Nephron progenitor cell (in vitro differentiated cells): ENCODE measurements at regions not wholly inside any gene's neighbourhood (a gene's known extent, or its start where the extent isn't known, plus 50 kb on each side); places are given as distances from the start of the nearest gene placed in this dataset.

Experiments used
- DNase-seq: peaks from one replicate; pipeline ENCODE4 v3.0.0; 2021
- H3K27ac Mint-ChIP-seq: 2 replicates; pipeline ENCODE4 v1.8.0; 2021; ENCODE audit warnings: mild to moderate bottlenecking, moderate library complexity, mixed read lengths
- H3K27me3 Mint-ChIP-seq: 2 replicates; pipeline ENCODE4 v1.8.0; 2021; ENCODE audit warnings: mild to moderate bottlenecking, low read depth, mixed read lengths; ENCODE audit not compliant: poor library complexity
- H3K36me3 Mint-ChIP-seq: 2 replicates; pipeline ENCODE4 v1.8.0; 2021; ENCODE audit warnings: low read depth, mixed read lengths
- H3K4me1 Mint-ChIP-seq: 2 replicates; pipeline ENCODE4 v1.8.0; 2021; ENCODE audit warnings: mixed read lengths
- H3K4me3 Mint-ChIP-seq: 2 replicates; pipeline ENCODE4 v1.8.0; 2021; ENCODE audit warnings: mild to moderate bottlenecking, moderate library complexity, mixed read lengths
- H3K9me3 Mint-ChIP-seq: 2 replicates; pipeline ENCODE4 v1.8.0; 2021; ENCODE audit warnings: mild to moderate bottlenecking, moderate library complexity, mixed read lengths
- CTCF ChIP-seq: fragments of 200-600 bp; sonication (generic); IDR thresholded peaks from 2 replicates; pipeline ENCODE4 v1.5.0; 2021; ENCODE audit warnings: antibody characterized with exemption

GRCh38 chr9:1337169-1337568 lies 287.0 kb downstream of the DMRT2 start:
- Mint-ChIP-seq H3K9me3 (peaks cover 62% of the 10 kb centered on the region), H3K27me3 (no peaks in the 10 kb centered on the region), H3K4me3 (no peak overlapping the region), H3K4me1 (no peaks in the 10 kb centered on the region), H3K27ac (no peak overlapping the region), H3K36me3 (no peaks in the 10 kb centered on the region)
- no peak for TF ChIP-seq CTCF
- DNase-seq, result no peak

GRCh38 chr9:1340390-1340789 lies 290.2 kb downstream of the DMRT2 start:
- Mint-ChIP-seq H3K27me3 (peaks cover 4% of the 10 kb centered on the region), H3K4me1 (no peaks in the 10 kb centered on the region), H3K36me3 (no peaks in the 10 kb centered on the region), H3K9me3 (peaks cover 62% of the 10 kb centered on the region), H3K4me3 (no peak overlapping the region), H3K27ac (no peak overlapping the region)
- TF ChIP-seq CTCF, result no peak
- DNase-seq, result no peak

GRCh38 chr9:1353291-1353690 lies 303.1 kb downstream of the DMRT2 start:
- peaks cover 66% of the 10 kb centered on the region for H3K9me3 Mint-ChIP-seq
- TF ChIP-seq CTCF, result no peak
- H3K27me3 Mint-ChIP-seq, result peaks cover 12% of the 10 kb centered on the region
- H3K36me3 Mint-ChIP-seq, result no peaks in the 10 kb centered on the region
- H3K4me3 Mint-ChIP-seq, result no peak overlapping the region
- peaks cover 8% of the 10 kb centered on the region for H3K4me1 Mint-ChIP-seq
- DNase-seq, result no peak
- H3K27ac Mint-ChIP-seq, result no peak overlapping the region

GRCh38 chr9:1354086-1354485 lies 303.9 kb downstream of the DMRT2 start:
- TF ChIP-seq CTCF, result no peak
- Mint-ChIP-seq H3K4me3 (no peak overlapping the region), H3K27ac (no peak overlapping the region), H3K4me1 (peaks cover 8% of the 10 kb centered on the region), H3K36me3 (no peaks in the 10 kb centered on the region), H3K9me3 (peaks cover 72% of the 10 kb centered on the region), H3K27me3 (peaks cover 12% of the 10 kb centered on the region)
- DNase-seq, result no peak

GRCh38 chr9:1354606-1355005 lies 304.4 kb downstream of the DMRT2 start:
- H3K27me3 Mint-ChIP-seq, result peaks cover 10% of the 10 kb centered on the region
- no peak for TF ChIP-seq CTCF
- DNase-seq, result no peak
- peaks cover 68% of the 10 kb centered on the region for H3K9me3 Mint-ChIP-seq
- H3K4me3 Mint-ChIP-seq, result no peak overlapping the region
- no peaks in the 10 kb centered on the region for H3K36me3 Mint-ChIP-seq
- H3K27ac Mint-ChIP-seq, result no peak overlapping the region
- H3K4me1 Mint-ChIP-seq, result peaks cover 8% of the 10 kb centered on the region

- Mint-ChIP-seq H3K4me1 (peaks cover 8% of the 10 kb centered on the region), H3K27me3 (peaks cover 8% of the 10 kb centered on the region), H3K4me3 (no peak overlapping the region), H3K27ac (no peak overlapping the region), H3K36me3 (no peaks in the 10 kb centered on the region), H3K9me3 (peaks cover 67% of the 10 kb centered on the region)
- no peak for DNase-seq
- no peak for TF ChIP-seq CTCF
Observed at GRCh38 chr9:1355656-1356055, 305.5 kb downstream of the DMRT2 start.
